DLD1 (cell line): ENCODE measurements at regions not wholly inside any gene's neighbourhood (a gene's known extent, or its start where the extent isn't known, plus 50 kb on each side); places are given as distances from the start of the nearest gene placed in this dataset.

Experiments used
- in situ Hi-C: cut with HindIII; loops from 2 replicates; pipeline ENCODE4 v1.10.0; 2017; ENCODE audit warnings: low sequenced_read_pairs

GRCh38 chr9:73640971-73641370 is 489.3 kb downstream of the ANXA1 start:
- in situ Hi-C loops: no loop called here

GRCh38 chr9:73643379-73644013 is 491.8 kb downstream of the ANXA1 start:
- in situ Hi-C loops: no loop called here

- in situ Hi-C loops: no loop called here
Measured at GRCh38 chr9:73647560-73647959, 495.9 kb downstream of the ANXA1 start.

- in situ Hi-C loops: no loop called here
Measured at GRCh38 chr9:73649552-73649951, 497.9 kb downstream of the ANXA1 start.

- in situ Hi-C loops: no loop called here
Measured at GRCh38 chr9:73655363-73655762, 503.7 kb downstream of the ANXA1 start.

- in situ Hi-C loops: no loop called here
Measured at GRCh38 chr9:73655831-73656230, 504.2 kb downstream of the ANXA1 start.

GRCh38 chr9:73665253-73665652 is 513.6 kb downstream of the ANXA1 start:
- in situ Hi-C loops: no loop called here

- in situ Hi-C loops: no loop called here
Measured at GRCh38 chr9:73667749-73668148, 516.1 kb downstream of the ANXA1 start.

GRCh38 chr9:73680831-73681230 is 529.2 kb downstream of the ANXA1 start:
- in situ Hi-C loops: no loop called here

- in situ Hi-C loops: no loop called here
Measured at GRCh38 chr9:73682789-73683188, 531.1 kb downstream of the ANXA1 start.

GRCh38 chr9:73683862-73684591 is 532.4 kb downstream of the ANXA1 start:
- in situ Hi-C loops: no loop called here

- in situ Hi-C loops: no loop called here
Measured at GRCh38 chr9:73684601-73685000, 532.9 kb downstream of the ANXA1 start.

- in situ Hi-C loops: no loop called here
Measured at GRCh38 chr9:73685786-73686185, 534.1 kb downstream of the ANXA1 start.

GRCh38 chr9:73689051-73689870 is 537.6 kb downstream of the ANXA1 start:
- in situ Hi-C loops: no loop called here

- in situ Hi-C loops: no loop called here
Measured at GRCh38 chr9:73701415-73702057, 549.9 kb downstream of the ANXA1 start.

GRCh38 chr9:73714294-73714693 is 562.6 kb downstream of the ANXA1 start:
- in situ Hi-C loops: no loop called here

GRCh38 chr9:73715591-73715990 is 563.9 kb downstream of the ANXA1 start:
- in situ Hi-C loops: no loop called here

- in situ Hi-C loops: no loop called here
Measured at GRCh38 chr9:73719660-73720059, 568.0 kb downstream of the ANXA1 start.

GRCh38 chr9:73720601-73721000 is 568.9 kb downstream of the ANXA1 start:
- in situ Hi-C loops: no loop called here

GRCh38 chr9:73736270-73736669 is 584.6 kb downstream of the ANXA1 start:
- in situ Hi-C loops: no loop called here
